Suppressor macrophage treated with lipopolysaccharide for 1 hour (primary cell): ENCODE measurements at regions not wholly inside any gene's neighbourhood (a gene's known extent, or its start where the extent isn't known, plus 50 kb on each side); places are given as distances from the start of the nearest gene placed in this dataset.
A peak's percentile ranks its signal among the peaks of the same experiment; 100 is the strongest.
"Not testable (repeated sequence)": the region's sequence is repeated elsewhere in the genome, so short reads cannot be mapped to it uniquely, and the experiment has no call there.

Experiments used
- DNase-seq, 3 donors: peaks; one replicate each; pipeline ENCODE4 v3.0.0-alpha.2; 2020 to 2022

- peak in 1 of 3 donors; percentile 18 for DNase-seq
These were observed 613.9 kb downstream of the IRS1 start for GRCh38 chr2:226185616-226186211.

GRCh38 chr2:226184940-226185615 lies 614.5 kb downstream of the IRS1 start:
- no peak for DNase-seq

- no peak for DNase-seq
These were observed 615.1 kb downstream of the IRS1 start for GRCh38 chr2:226184540-226184939.

- DNase-seq = peak in 1 of 3 donors; percentile 17
These were observed 616.1 kb downstream of the IRS1 start for GRCh38 chr2:226183550-226183949.

- no peak for DNase-seq
These were observed 616.6 kb downstream of the IRS1 start for GRCh38 chr2:226183033-226183432.

GRCh38 chr2:226181909-226182308 lies 617.7 kb downstream of the IRS1 start:
- no peak for DNase-seq

- no peak for DNase-seq
These were observed 619.2 kb downstream of the IRS1 start for GRCh38 chr2:226180281-226180884.

- DNase-seq = no peak
These were observed 620.6 kb downstream of the IRS1 start for GRCh38 chr2:226179010-226179409.

- DNase-seq = no peak
These were observed 623.2 kb downstream of the IRS1 start for GRCh38 chr2:226176283-226176984.

GRCh38 chr2:226174390-226174789 lies 625.2 kb downstream of the IRS1 start:
- no peak for DNase-seq

- DNase-seq = no peak
These were observed 626.7 kb downstream of the IRS1 start for GRCh38 chr2:226172939-226173338.

GRCh38 chr2:226172309-226172708 lies 627.3 kb downstream of the IRS1 start:
- no peak for DNase-seq

- DNase-seq = no peak
These were observed 629.7 kb downstream of the IRS1 start for GRCh38 chr2:226169751-226170581.

GRCh38 chr2:226168496-226169160 lies 631.0 kb downstream of the IRS1 start:
- DNase-seq = no peak

GRCh38 chr2:226164512-226164911 lies 635.1 kb downstream of the IRS1 start:
- DNase-seq = no peak

GRCh38 chr2:226160617-226161016 lies 639.0 kb downstream of the IRS1 start:
- not testable (repeated sequence) for DNase-seq

- DNase-seq = no peak
These were observed 639.6 kb downstream of the IRS1 start for GRCh38 chr2:226159875-226160479.

GRCh38 chr2:226158940-226159339 lies 640.7 kb downstream of the IRS1 start:
- DNase-seq = no peak

GRCh38 chr2:226158229-226158628 lies 641.4 kb downstream of the IRS1 start:
- no peak for DNase-seq

- no peak for DNase-seq
These were observed 644.3 kb downstream of the IRS1 start for GRCh38 chr2:226155093-226155875.

- peak in 1 of 3 donors; percentile 24 for DNase-seq
These were observed 645.0 kb downstream of the IRS1 start for GRCh38 chr2:226154610-226155009.
